ENCODE measurements at regions not wholly inside any gene's neighbourhood (a gene's known extent, or its start where the extent isn't known, plus 50 kb on each side); places are given as distances from the start of the nearest gene placed in this dataset.

- TF ChIP-seq IRF1 (CRISPR knock-in tag; IDR thresholded peaks at IDR 0.05; ENCODE audit: borderline replicate concordance) (no peak), SRF (CRISPR knock-in tag; IDR thresholded peaks at IDR 0.05) (peak in 1 of 2 experiments; percentile 48; a peak in 1 of 4 replicates), ELF2 (CRISPR knock-in tag; IDR thresholded peaks at IDR 0.05) (no peak), MLLT1 (IDR thresholded peaks at IDR 0.05) (peak in 1 of 2 experiments; percentile 50; a peak in 1 of 4 replicates), ZNF143 (CRISPR knock-in tag; IDR thresholded peaks at IDR 0.05) (no peak), CBX2 (IDR thresholded peaks at IDR 0.05; ENCODE audit: insufficient read depth, low read length, poor library complexity, severe bottlenecking) (no peak), THRB (CRISPR knock-in tag; conservative IDR thresholded peaks at IDR 0.05) (no peak), RAD21 (CRISPR knock-in tag; conservative IDR thresholded peaks at IDR 0.05 in 1 of 2, IDR thresholded peaks at IDR 0.05 in 1 of 2) (no peak), SUPT5H (IDR thresholded peaks at IDR 0.05) (peak; percentile 70), EP400 (IDR thresholded peaks at IDR 0.05) (peak; percentile 36; the same call in 1 of the 2 replicates), TFAM (CRISPR knock-in tag; conservative IDR thresholded peaks at IDR 0.05) (no peak), ZC3H4 (CRISPR knock-in tag; IDR thresholded peaks at IDR 0.05; ENCODE audit: borderline replicate concordance) (no peak), CHD2 (IDR thresholded peaks at IDR 0.05; ENCODE audit: low read depth, low read length) (no peak), ILF3 (IDR thresholded peaks at IDR 0.05; ENCODE audit: borderline replicate concordance) (no peak), ZNF695 (CRISPR knock-in tag; IDR thresholded peaks at IDR 0.05) (no peak), NFIX (CRISPR knock-in tag; IDR thresholded peaks at IDR 0.05; ENCODE audit: low read depth) (no peak), ERF (CRISPR knock-in tag; IDR thresholded peaks at IDR 0.05) (no peak)
- TF ChIP-seq, protein P1, sequence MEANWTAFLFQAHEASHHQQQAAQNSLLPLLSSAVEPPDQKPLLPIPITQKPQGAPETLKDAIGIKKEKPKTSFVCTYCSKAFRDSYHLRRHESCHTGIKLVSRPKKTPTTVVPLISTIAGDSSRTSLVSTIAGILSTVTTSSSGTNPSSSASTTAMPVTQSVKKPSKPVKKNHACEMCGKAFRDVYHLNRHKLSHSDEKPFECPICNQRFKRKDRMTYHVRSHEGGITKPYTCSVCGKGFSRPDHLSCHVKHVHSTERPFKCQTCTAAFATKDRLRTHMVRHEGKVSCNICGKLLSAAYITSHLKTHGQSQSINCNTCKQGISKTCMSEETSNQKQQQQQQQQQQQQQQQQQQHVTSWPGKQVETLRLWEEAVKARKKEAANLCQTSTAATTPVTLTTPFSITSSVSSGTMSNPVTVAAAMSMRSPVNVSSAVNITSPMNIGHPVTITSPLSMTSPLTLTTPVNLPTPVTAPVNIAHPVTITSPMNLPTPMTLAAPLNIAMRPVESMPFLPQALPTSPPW (CRISPR knock-in tag; IDR thresholded peaks at IDR 0.05) = no peak
- TF ChIP-seq, protein P2, sequence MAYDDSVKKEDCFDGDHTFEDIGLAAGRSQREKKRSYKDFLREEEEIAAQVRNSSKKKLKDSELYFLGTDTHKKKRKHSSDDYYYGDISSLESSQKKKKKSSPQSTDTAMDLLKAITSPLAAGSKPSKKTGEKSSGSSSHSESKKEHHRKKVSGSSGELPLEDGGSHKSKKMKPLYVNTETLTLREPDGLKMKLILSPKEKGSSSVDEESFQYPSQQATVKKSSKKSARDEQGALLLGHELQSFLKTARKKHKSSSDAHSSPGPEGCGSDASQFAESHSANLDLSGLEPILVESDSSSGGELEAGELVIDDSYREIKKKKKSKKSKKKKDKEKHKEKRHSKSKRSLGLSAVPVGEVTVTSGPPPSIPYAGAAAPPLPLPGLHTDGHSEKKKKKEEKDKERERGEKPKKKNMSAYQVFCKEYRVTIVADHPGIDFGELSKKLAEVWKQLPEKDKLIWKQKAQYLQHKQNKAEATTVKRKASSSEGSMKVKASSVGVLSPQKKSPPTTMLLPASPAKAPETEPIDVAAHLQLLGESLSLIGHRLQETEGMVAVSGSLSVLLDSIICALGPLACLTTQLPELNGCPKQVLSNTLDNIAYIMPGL (CRISPR knock-in tag; IDR thresholded peaks at IDR 0.05) = no peak
Observed at GRCh38 chr20:23136893-23137745, 51.0 kb upstream of the CD93 start (continued).
